Endothelial cell of umbilical vein (primary cell): ENCODE measurements at regions not wholly inside any gene's neighbourhood (a gene's known extent, or its start where the extent isn't known, plus 50 kb on each side); places are given as distances from the start of the nearest gene placed in this dataset.

Experiments used
- BruUV-seq: library from RNA; stranded (reverse); fragments of 400-500 nt; replicated peaks from 2 replicates; lab custom pipeline; 2021; lab: Mats Ljungman, UMichigan
- CTCF ChIA-PET: fragments of 300-600, 350-600 bp; sonication (Branson Sonifier 250); formaldehyde crosslinking; loops from one replicate; lab custom pipeline; 2021; ENCODE audit warnings: antibody characterized with exemption, inconsistent platforms; lab: Charles Lee
- POLR2A ChIA-PET: fragments of 300-600, 350-600 bp; sonication (Branson Sonifier 250); formaldehyde crosslinking; loops from one replicate; lab custom pipeline; 2021; ENCODE audit warnings: antibody characterized with exemption, inconsistent platforms; lab: Charles Lee
- DNase-seq: peaks from one replicate; pipeline ENCODE4 v3.0.0-alpha.2; 2011; ENCODE audit warnings: low read depth, low spot score
- FAIRE-seq: peaks from 2 replicates; lab custom pipeline; 2011; peaks lifted over from hg19 to GRCh38; lab: Jason Lieb, UNC
- H2AFZ ChIP-seq: 2 replicates; pipeline ENCODE4 v1.6.0; 2012; ENCODE audit warnings: low read depth, low read length, control low read depth, inconsistent platforms
- H3K27ac ChIP-seq: 2 replicates; pipeline ENCODE4 v1.5.1; 2011; ENCODE audit warnings: low read depth, mild to moderate bottlenecking, control low read depth, low read length, moderate library complexity; ENCODE audit not compliant: insufficient read depth
- H3K27me3 ChIP-seq, 2 experiments: 2 replicates each; pipeline versions ENCODE4 v1.6.0 to v1.6.1; 2011; ENCODE audit warnings: low read length in 2 of 2, mixed read lengths in 1 of 2; ENCODE audit not compliant: control insufficient read depth in 2 of 2, insufficient read depth in 2 of 2
- H3K36me3 ChIP-seq, 2 experiments: 2 replicates in 1 of 2; 3 replicates in 1 of 2; pipeline ENCODE4 v1.5.1; 2011; ENCODE audit warnings: low read length in 2 of 2, mild to moderate bottlenecking in 1 of 2, moderate library complexity in 1 of 2; ENCODE audit not compliant: control insufficient read depth in 2 of 2, insufficient read depth in 2 of 2; ENCODE audit errors: extremely low read depth in 1 of 2
- H3K4me1 ChIP-seq: 3 replicates; pipeline ENCODE4 v1.5.1; 2011; ENCODE audit warnings: mild to moderate bottlenecking, low read length; ENCODE audit not compliant: control insufficient read depth, insufficient read depth; ENCODE audit errors: extremely low read depth
- H3K4me2 ChIP-seq: 2 replicates; pipeline ENCODE4 v1.6.1; 2011; ENCODE audit warnings: low read length, control low read depth, mixed read lengths; ENCODE audit not compliant: insufficient read depth
- H3K4me3 ChIP-seq, 3 experiments: fragments of 200-600 bp in 1 of 3; sonication (generic), shearing (Covaris generic) in 1 of 3; replicated peaks in 1 of 3; 2 replicates each; pipeline ENCODE4 v1.5.1; 2011 to 2016; ENCODE audit warnings: control low read depth in 3 of 3, low read length in 3 of 3, mild to moderate bottlenecking in 2 of 3, inconsistent platforms in 1 of 3, low read depth in 1 of 3, moderate library complexity in 1 of 3; ENCODE audit not compliant: insufficient read depth in 1 of 3
- H3K79me2 ChIP-seq: 2 replicates; pipeline ENCODE4 v1.6.0; 2012; ENCODE audit warnings: low read length, inconsistent platforms; ENCODE audit not compliant: control insufficient read depth, insufficient read depth
- H3K9ac ChIP-seq: replicated peaks from 2 replicates; pipeline ENCODE3; 2011; ENCODE audit warnings: low read length, control low read depth; ENCODE audit not compliant: insufficient read depth; ENCODE audit errors: extremely low read depth
- H3K9me1 ChIP-seq: replicated peaks from 3 replicates; pipeline ENCODE4 v1.6.0; 2011; ENCODE audit warnings: mild to moderate bottlenecking, low read length; ENCODE audit not compliant: control insufficient read depth, insufficient read depth; ENCODE audit errors: extremely low read depth
- H3K9me3 ChIP-seq: replicated peaks from 2 replicates; pipeline ENCODE4 v1.5.1; 2012; ENCODE audit warnings: low read length, inconsistent platforms; ENCODE audit not compliant: control insufficient read depth, insufficient read depth
- H4K20me1 ChIP-seq: replicated peaks from 2 replicates; pipeline ENCODE3; 2011; ENCODE audit warnings: mild to moderate bottlenecking, low read length; ENCODE audit not compliant: control insufficient read depth, insufficient read depth; ENCODE audit errors: extremely low read depth
- EZH2 ChIP-seq: IDR thresholded peaks from 2 replicates; pipeline ENCODE4 v1.6.1; 2012; ENCODE audit warnings: borderline replicate concordance, low read depth, mild to moderate bottlenecking, moderate library complexity, low read length, inconsistent platforms; ENCODE audit not compliant: severe bottlenecking
- FOS ChIP-seq: IDR thresholded peaks from 2 replicates; pipeline ENCODE4 v1.6.1; 2011; ENCODE audit warnings: mild to moderate bottlenecking, low read length, moderate library complexity, borderline replicate concordance; ENCODE audit not compliant: insufficient read depth
- GATA2 ChIP-seq: IDR thresholded peaks from 2 replicates; pipeline ENCODE4 v1.7.0; 2011; ENCODE audit warnings: low read depth, mild to moderate bottlenecking, moderate library complexity, mixed read lengths, low read length; ENCODE audit not compliant: insufficient read length, insufficient read depth
- JUN ChIP-seq: IDR thresholded peaks from 2 replicates; pipeline ENCODE4 v1.6.1; 2011; ENCODE audit warnings: borderline replicate concordance, low read depth; ENCODE audit not compliant: insufficient read length, insufficient read depth
- MAX ChIP-seq: IDR thresholded peaks from 2 replicates; pipeline ENCODE4 v1.6.1; 2011; ENCODE audit not compliant: insufficient read depth, insufficient read length
- MYC ChIP-seq: IDR thresholded peaks from one replicate; pipeline ENCODE4 v1.6.1; 2011; ENCODE audit warnings: mild to moderate bottlenecking, low read depth, low read length
- POLR2A ChIP-seq: IDR thresholded peaks from 2 replicates; pipeline ENCODE4 v1.6.1; 2012; ENCODE audit warnings: low read depth, mild to moderate bottlenecking, control low read depth, low read length
- POLR2AphosphoS5 ChIP-seq: IDR thresholded peaks from 2 replicates; pipeline ENCODE4 v1.6.1; 2012; ENCODE audit warnings: low read depth, mild to moderate bottlenecking, control low read depth, low read length, moderate library complexity; ENCODE audit not compliant: insufficient read depth
- dilution Hi-C: fragments of 300-500 bp; cut with MboI; formaldehyde crosslinking; loops from one replicate; pipeline ENCODE4 v1.15.0; 2019; ENCODE audit warnings: low sequenced_read_pairs; ENCODE audit not compliant: extremely low pct_ligation_motif_present
- intact Hi-C: fragments of 100-400 bp; cut with micrococcal nuclease; formaldehyde crosslinking; loops from one replicate; pipeline ENCODE4 v1.10.0; 2022
- TF ChIP-seq, protein P1 (sequence below), 2 donors: IDR thresholded peaks; 1 replicate in 1 of 2; 2 replicates in 1 of 2; pipeline ENCODE4 v1.5.1; 2011; ENCODE audit warnings: low read length in 2 of 2, mild to moderate bottlenecking in 2 of 2, moderate library complexity in 2 of 2, control low read depth in 1 of 2, inconsistent platforms in 1 of 2, low read depth in 1 of 2; ENCODE audit not compliant: insufficient read depth in 1 of 2; ENCODE audit errors: extremely low read depth in 1 of 2

GRCh38 chr12:94047781-94048567 lies 100.4 kb upstream of the PLXNC1 start:
- H2AFZ ChIP-seq: no peak overlapping the region
- H3K36me3 ChIP-seq: no peaks in the 10 kb centered on the region
- ChIA-PET CTCF (no interaction called here), POLR2A (no interaction called here)
- no peaks in the 10 kb centered on the region for H3K4me1 ChIP-seq
- intact Hi-C loops (no loop called here), dilution Hi-C loops (no loop called here)
- no TSS peak for BruUV-seq
- H3K4me3 ChIP-seq: no peak overlapping the region
- no peaks in the 10 kb centered on the region for H4K20me1 ChIP-seq
- H3K9ac ChIP-seq: no peak overlapping the region
- H3K27me3 ChIP-seq: peaks cover 0 to 2% of the 10 kb centered on the region in 2 experiments
- no peak overlapping the region for H3K27ac ChIP-seq
- no peaks in the 10 kb centered on the region for H3K79me2 ChIP-seq
- no peak for FAIRE-seq
- no peak for DNase-seq
- no peaks in the 10 kb centered on the region for H3K9me1 ChIP-seq
- H3K4me2 ChIP-seq: no peak overlapping the region
- no peaks in the 10 kb centered on the region for H3K9me3 ChIP-seq
- TF ChIP-seq JUN: no peak
- TF ChIP-seq POLR2AphosphoS5: no peak
- no peak for TF ChIP-seq GATA2
- TF ChIP-seq MYC: no peak
- TF ChIP-seq POLR2A: no peak
- no peak for TF ChIP-seq MAX

- no peaks in the 10 kb centered on the region for H3K9me1 ChIP-seq
- no peaks in the 10 kb centered on the region for H3K79me2 ChIP-seq
- no peaks in the 10 kb centered on the region for H3K4me1 ChIP-seq
- intact Hi-C loops (no loop called here), dilution Hi-C loops (no loop called here)
- DNase-seq (no peak), FAIRE-seq (no peak)
- H3K27ac ChIP-seq: no peak overlapping the region
- no peak overlapping the region for H3K4me2 ChIP-seq
- TF ChIP-seq JUN (no peak), MAX (no peak), POLR2AphosphoS5 (no peak), EZH2 (no peak), POLR2A (no peak), MYC (no peak), FOS (no peak), GATA2 (no peak)
- TF ChIP-seq, protein P1, sequence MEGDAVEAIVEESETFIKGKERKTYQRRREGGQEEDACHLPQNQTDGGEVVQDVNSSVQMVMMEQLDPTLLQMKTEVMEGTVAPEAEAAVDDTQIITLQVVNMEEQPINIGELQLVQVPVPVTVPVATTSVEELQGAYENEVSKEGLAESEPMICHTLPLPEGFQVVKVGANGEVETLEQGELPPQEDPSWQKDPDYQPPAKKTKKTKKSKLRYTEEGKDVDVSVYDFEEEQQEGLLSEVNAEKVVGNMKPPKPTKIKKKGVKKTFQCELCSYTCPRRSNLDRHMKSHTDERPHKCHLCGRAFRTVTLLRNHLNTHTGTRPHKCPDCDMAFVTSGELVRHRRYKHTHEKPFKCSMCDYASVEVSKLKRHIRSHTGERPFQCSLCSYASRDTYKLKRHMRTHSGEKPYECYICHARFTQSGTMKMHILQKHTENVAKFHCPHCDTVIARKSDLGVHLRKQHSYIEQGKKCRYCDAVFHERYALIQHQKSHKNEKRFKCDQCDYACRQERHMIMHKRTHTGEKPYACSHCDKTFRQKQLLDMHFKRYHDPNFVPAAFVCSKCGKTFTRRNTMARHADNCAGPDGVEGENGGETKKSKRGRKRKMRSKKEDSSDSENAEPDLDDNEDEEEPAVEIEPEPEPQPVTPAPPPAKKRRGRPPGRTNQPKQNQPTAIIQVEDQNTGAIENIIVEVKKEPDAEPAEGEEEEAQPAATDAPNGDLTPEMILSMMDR (IDR thresholded peaks at IDR 0.05; ENCODE audit: extremely low read depth in 1 of 2, insufficient read depth in 1 of 2, low read depth in 1 of 2, low read length in 2 of 2): no peak
- no peak overlapping the region for H2AFZ ChIP-seq
- no peak overlapping the region for H3K4me3 ChIP-seq
- H3K9me3 ChIP-seq: no peaks in the 10 kb centered on the region
- H3K27me3 ChIP-seq: peaks cover 0 to 6% of the 10 kb centered on the region in 2 experiments
- ChIA-PET CTCF (no interaction called here), POLR2A (no interaction called here)
- H4K20me1 ChIP-seq: no peaks in the 10 kb centered on the region
- no peak overlapping the region for H3K9ac ChIP-seq
- BruUV-seq: no TSS peak
- no peaks in the 10 kb centered on the region for H3K36me3 ChIP-seq
Observed at GRCh38 chr12:94048757-94049156, 99.6 kb upstream of the PLXNC1 start.
